GOT3 (cell line): ENCODE measurements at regions not wholly inside any gene's neighbourhood (a gene's known extent, or its start where the extent isn't known, plus 50 kb on each side); places are given as distances from the start of the nearest gene placed in this dataset.

Source experiments
- DNase-seq: peaks from one replicate; lab custom pipeline; 2025; ENCODE audit warnings: mixed read lengths; lab: John Stamatoyannopoulos, UW

DNA sequence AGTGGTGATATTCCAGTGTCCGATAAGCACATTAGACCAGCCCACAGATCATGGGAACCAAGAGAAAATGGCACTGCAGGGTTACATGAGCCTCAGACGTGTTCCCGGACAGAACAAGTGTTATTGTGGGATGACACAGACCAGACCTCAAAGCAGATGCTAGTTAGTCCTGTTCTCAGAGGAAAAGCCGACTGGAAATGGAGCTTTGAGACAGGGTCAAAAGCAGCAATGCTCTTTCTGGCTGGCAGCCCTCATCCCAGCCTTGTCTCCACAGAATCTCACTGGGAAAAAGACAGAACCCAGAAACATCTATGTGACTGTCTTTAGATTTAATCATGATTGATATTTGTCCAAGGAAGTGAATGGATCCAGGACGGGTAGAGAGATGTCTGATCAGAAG, 506.8 kb downstream of the INSC start:
- DNase-seq: no peak

DNA sequence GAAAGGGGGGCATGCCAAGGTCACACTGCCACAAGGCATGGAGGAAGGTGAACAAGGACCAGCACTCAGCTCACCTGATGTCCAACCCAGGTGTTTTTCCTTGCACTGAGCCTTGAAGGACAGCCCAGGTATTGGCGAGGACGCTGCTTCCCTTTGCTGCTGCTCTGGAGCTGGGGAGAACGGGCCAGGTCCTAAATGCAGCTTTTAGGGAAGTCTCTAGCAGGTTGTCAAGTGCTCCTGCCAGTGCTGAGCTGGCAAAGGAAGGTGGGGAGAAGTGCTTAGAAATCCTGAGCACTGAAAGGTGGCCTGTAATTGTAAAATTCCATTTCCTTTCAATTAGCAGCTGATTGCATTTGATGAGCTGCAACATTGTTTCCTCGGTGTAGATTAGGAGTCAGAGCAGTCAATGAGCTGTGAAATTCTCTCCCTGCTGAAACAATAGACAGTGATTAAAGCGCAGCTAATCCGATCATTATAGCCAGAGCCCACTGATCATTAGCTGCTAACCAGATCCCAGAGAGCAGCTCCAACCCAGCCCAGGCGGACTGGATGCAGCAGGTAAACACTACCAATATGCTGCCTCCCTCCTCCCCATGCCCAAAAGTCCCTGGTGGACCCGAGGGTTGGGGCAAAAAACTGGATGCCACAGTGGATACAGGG, 507.6 kb downstream of the INSC start:
- DNase-seq: no peak

DNA sequence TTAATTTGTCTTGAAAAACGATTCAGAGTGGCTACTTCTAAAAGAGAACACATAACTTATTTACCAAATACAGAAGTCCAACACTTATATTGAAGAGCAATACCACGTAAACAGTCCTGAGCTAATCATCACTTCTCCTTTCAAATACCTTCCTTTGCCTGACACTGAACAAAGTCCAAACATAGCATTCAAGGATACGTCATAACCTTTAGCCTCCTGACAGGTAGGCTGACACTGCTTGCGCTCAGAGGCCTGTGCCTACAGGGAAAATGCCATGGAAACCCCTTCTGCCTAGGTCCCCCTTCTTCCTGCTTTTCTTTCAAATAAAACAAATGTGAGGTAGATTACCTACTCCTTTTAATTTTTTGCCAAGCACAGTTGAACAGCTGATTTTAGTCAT, 510.0 kb downstream of the INSC start:
- no peak for DNase-seq

DNA sequence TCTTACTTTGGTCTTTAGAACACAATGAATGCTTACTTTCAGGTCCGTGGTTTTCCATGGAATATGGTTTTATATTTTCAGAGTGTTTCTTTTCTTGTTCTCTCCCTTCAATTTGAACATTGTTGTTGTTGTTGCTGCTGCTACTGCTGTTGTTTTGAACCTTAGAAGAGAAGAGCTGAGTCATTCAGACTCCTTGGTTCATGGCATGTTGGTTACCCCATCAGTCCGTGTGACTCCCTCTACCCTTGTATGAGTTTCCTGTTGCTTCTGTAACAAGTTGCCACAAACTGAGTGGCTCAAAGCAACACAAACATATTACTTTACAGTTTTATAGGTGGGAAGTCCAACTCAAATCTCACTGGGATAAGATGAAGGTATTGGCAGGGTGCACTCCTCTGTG, 511.0 kb downstream of the INSC start:
- DNase-seq: no peak

DNA sequence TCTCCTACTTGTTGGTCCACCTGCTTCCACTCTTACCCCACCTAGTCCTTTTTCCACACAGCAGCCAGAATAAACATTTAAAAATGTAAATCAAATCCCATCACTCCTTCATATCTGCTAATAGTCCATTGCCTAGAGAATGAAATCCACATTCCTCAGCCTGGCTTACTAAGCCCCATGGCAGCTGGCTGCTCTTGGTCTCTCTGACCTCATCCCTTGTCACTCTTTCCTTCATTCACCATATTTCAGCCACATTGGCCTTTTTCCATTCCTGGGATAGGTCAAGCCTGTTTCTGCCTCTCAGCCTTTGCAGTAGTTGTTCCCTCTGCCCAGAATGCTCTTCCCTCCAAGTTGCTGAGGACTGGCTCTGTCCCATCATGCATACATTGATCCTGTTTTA, 512.8 kb downstream of the INSC start:
- no peak for DNase-seq

DNA sequence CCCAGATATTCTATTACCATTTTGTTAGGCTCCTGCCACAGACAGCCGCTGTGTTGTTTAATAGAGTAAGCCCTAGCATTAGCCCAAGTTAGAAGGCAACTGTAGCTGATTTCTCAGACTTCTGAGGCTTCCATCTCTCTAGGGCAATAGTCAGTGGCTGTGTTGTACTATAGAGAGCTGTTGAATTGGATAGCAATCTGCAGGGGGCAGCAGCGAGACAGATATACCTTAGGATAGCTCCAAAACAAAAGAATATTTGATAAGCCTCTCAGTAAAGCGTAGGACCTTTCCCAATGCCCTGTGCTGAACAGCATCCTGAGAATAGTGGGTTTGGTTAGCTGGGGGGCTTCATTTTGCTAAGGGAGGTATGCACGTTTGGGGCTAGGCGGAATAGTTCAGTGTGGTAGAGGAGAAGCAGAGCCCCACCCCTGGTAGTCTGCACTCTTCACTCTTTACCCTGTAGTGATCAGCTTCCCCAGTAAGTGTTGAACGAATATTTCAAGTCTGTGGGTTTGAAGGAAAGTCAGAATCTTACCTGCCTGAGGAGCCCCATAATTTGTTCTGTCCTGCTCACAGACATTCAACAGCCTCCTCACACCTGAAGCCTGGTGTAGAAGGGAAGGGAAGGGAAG, 515.1 kb downstream of the INSC start:
- DNase-seq: no peak

DNA sequence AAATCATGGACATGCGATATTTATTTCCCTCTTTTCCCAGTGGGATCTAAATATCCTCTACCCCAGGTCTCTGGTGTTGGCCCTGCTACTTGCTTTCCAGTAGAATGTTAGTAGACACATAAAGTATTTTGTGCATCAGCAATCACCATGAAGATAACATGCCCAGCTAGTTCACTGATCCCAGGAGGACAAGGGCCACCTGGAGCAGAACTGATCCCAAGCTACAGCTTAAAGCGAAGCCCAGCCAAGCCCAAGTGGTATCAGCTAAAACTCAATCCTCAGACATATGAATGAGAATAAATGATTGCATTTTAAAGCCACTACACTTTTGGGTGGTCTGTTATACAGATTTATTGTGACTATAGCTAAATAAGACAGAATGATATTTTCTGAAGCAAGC, 516.2 kb downstream of the INSC start:
- no peak for DNase-seq

DNA sequence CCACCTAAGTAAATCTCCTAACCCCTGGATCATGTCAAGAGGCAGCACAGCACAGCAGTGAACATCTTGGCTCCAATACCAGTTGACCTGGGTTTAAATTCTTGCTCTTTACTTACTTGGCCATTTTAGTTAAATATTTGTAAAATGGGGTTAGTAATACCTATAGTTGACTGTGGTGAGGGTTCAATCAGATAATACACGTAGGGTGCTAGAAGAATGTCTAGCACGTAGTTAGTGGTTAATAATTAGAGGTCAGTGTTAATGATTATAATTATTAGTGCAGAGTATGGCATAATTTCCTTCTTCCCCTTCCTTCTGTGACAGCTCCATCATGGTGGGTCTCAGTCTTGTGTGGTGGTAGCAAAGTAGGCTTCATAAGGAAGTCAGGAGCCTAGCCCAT, 520.8 kb downstream of the INSC start:
- DNase-seq: no peak

DNA sequence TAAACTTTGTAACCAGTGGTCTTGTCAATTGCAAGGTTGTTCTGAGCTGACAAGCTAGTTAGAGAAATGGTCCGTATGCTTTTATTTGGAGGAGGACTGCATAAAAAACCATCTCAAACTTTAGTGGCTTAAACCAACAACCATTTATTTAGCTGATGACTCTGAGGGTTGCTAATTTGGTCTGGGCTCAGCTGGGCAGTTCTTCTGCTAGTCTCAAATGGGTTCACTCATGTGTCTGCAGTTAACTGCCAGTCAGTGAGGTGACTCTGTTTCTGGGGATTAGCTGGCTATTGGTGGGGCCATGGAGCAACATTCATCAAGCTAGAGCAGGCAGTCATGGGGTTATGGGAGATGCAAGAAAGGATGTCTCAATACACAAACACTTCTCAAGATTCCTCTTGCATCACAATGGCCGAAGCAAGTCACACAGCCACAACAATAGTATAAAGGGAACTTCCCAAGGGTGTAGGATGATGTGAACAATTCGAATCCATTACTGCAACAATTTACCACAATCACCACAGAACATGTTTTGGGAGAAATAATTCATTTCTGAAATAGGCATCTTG, 521.9 kb downstream of the INSC start:
- DNase-seq: no peak

DNA sequence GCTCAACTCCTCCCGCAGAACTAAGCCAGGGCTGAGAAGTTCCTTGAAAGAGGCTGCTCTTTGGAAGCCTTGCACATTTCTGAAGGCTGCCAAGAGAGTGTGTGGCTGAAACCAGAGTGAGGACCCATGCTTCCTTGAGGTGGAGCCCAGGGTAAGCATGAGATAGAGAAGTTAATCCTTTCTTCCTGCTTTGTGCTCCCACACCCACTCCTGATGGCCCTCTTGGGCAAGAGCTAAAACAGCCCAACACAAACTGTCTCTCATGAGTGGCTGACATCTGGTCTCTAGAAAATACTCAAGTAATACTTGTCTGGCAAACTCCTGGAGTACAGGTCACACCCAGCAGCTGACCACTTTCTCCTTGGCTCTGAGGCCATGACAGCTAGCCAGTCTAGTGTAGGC, 523.7 kb downstream of the INSC start:
- no peak for DNase-seq

DNA sequence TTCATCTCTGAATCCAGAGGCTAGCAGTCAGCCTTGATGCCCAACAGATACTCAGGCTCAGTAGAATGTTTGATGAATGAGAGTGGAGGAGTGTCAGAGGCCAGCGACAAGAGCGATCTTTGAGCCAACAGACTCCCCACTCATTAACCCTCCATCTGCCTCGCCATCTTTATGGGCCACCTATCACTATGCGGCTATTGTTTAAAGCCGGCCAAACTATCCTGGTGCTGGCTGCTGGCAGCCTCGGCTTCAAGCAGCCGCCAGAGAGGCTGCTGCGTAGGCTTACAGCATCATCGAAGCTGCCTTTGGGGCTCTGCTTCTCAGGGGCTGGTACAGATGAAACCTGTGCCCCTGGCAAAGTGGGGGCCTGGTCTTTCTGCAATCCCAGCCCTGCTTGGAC, 525.6 kb downstream of the INSC start:
- DNase-seq: no peak

DNA sequence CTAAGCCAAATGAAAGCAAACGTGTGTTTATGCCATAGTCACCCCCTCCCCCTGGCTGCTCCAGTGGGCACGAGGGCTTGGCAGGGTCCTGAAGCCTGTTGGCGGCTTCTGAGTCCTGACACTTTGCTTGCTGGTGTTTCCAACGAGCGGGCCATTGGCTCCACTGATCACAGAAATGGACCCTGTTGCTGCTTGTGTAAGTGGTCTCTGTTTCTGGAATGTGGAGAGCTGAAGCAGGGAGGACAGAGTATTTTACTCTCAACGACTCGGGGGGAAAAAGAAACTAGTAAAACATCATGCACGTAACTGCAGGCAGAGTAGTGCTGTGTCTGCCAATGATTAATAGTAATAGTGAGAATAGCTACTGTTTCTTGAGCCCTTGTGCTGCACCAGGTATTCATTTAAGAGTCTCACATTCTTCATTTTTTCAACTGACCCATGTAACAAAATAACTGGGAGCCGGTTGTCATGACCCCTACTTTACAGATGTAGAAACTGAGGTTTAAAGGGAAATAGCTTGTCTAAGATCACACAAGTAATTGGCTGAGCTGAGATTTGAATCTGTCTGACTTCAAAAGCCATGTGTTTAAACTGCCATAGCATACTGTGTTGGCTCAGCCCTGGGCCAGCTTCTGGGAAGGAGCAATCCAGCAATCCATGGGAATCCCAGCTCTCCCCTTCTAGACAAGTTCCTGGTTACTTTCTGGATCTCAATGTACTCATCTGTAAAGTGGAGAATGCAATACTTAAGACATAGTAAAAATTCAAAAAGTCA, 526.7 kb downstream of the INSC start:
- no peak for DNase-seq

DNA sequence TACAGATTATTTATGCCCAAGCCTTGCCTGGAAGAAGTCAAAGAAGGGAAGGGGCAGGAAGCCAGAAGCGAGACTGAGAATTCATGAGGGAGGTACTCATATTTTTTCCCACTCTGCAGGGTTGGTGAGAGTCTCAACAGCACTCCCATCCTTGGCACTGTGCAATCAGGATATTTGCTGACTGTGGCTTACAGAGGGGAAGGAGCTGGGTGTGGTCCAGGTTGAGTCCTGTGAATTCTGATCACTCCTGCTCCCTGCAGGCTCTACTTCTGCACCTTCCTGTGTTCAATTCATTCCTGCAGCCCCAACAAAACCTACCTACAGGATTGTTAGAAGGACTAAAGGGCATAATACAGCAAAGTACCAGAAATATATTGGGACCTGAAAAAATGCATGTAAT, 530.5 kb downstream of the INSC start:
- DNase-seq: no peak

DNA sequence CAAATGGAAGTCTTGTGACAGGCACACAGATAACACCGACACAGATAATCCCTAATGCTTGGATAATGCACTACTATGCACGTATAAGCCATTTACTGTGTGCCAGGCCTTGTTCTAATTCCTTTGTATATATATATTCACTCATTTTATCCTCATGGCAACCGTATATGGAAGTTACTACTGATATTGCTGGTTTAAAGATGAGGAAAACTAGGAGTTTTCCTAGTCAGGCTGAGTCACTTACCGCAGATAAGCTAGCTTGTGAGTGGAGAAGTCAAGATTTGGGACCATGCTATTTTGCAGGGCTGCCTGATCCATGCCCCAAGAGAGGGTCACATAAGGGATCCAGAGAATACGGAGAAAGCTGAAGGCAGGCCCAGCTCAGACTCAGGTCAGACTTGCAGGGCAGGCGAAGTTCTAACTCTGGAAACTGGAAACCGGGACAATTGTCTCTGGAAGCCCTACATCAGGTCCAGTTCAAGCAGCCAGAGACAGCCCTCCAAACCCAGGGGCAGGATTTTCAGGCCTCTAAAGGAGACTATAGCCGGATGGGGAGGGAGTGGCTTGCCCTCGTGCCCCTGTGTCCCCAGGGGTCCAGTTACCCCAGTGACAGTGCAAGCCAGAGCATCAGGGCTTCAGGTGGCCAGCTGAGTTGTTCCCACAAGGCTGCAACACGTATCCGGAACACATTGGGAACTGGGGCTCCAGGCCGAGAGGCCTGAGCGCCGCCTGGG, 534.8 kb downstream of the INSC start:
- DNase-seq: no peak

DNA sequence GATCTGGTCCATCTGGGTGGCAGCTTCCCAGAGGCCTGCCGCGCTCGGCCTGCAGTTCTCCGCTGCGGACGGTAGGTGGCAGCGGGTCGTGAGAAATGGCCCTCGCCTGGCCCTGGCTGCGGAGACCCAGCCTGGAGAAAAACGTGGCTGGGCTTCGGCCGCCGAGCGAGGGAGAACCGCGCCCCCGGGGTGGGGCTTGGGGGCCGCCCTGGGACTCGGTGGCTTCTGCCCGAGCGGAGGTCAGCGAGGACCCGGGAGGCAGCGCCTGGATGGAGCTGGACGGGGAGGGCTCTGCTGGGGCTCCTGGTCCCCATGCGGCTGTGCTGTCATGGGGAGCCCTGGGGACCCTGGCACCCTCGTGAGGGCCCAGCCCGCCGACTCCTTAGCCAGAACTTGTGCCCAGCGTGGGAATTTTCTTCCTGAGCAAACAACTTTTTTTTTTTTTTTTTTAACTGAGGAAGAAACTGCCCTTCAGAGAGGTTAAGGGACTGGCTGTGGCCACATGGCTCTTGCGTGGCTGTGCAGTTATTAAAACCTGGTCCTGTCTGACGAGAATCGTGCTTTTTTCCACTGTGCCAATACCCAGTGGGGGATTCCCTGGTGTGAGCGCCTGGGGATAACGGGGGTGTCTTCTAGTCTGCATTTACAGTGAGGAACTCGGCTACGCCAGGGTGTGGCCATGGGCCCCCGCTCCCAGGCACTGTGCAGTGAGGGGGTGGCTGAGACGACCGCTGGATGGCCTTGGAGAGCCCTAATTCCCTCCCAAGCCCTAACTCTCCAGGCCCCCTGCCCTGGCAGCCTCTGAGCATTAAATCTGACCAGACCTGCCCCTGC, 535.6 kb downstream of the INSC start:
- peak; percentile 69 for DNase-seq

DNA sequence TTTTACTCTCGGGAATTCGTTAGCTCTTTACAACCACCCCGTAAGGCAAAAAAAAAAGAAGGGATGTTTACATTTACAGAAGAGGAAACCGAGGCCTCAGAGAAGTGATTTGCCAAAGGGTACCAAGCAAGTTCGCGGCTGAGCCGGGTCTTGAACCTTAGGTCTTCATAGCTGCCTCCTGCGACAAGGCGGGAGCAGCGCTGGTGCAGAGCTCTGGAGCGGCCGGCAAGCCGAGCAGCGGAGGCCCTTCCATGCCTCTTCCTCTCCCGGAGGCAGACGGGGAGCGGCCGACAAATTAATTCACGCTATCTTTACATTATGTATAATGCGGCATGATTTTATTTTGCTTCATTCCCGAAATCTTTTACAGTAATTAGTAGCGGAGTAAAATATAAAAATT, 536.3 kb downstream of the INSC start:
- no peak for DNase-seq

DNA sequence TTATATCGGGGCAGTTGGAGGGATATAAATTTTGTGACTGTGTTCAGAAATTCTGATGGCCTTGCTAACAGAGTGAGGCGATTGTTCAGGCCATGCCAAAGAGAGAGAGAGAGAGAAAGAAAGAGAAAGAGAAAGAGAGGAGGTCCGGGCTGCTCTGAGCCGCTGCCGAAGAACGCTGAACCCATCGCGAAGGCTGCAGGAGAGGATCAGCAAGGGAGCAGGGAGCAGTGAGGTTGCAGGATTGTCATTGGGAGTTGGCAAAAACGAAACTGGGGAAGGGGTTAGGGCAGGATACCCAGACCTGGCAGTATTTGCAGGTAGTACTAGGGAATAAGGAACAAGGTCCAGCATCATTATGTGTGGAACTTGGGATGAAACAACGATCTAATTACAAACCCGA, 537.1 kb downstream of the INSC start:
- no peak for DNase-seq

DNA sequence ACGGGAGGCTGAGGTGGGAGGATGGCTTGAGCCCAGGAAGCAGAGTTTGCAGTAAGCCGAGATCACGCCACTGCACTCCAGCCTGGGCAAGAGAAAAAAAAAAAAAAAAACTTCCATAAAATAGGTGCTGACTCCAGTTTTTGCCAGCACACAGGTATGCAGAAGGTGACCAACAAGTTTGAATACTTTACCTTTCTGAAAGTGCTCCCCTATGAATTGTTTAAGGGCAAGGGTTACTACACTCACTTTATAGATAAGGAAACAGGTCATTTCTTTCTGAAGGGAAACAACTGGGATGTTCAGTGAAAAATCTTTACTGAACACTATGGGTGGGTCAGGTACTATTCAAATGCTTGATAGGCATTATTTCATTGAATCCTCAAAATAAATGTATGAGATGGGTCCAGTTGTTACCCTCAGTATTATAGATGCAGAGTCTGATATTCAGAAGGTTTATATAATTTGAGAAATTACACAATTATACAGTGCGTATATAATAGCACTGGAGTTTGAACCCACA, 538.5 kb downstream of the INSC start:
- DNase-seq: no peak

DNA sequence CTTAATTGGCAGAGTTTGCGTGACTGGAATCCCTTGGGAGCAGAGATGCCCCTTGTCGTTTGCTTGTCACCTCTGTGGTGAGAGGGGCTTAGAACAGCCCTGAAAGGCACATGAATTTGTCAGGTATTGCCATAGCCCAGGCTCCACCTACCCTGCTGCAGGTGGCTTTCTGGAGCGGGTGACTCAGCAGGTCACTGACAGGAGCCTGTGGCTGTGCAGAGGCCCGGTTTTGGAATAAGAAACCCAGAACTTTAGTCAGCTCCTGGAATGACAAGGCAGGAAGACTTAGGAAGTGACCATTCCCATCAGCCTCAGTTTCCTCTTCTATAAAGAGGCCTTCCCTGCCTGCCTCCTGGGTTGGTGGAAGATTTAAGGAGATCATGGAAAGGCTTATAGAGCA, 539.7 kb downstream of the INSC start:
- no peak for DNase-seq

DNA sequence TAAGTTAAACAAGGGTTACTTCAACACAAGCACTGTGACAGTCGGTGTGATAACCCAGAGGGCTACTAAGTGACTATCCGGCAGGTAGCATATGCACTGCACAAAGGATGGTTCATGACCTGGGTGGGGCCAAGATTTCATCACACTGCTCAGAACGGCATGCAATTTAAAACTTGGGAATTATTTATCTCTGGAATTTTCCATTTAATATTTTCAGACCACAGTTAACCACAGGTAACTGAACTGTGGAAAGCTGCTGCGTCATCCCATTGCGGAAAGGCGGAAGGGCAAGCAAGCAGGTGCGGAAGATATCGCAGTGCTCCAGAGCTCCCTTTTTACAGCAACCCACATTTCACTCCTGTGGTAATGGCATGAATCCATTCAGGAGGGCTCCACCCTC, 540.8 kb downstream of the INSC start:
- DNase-seq: no peak

DNA sequence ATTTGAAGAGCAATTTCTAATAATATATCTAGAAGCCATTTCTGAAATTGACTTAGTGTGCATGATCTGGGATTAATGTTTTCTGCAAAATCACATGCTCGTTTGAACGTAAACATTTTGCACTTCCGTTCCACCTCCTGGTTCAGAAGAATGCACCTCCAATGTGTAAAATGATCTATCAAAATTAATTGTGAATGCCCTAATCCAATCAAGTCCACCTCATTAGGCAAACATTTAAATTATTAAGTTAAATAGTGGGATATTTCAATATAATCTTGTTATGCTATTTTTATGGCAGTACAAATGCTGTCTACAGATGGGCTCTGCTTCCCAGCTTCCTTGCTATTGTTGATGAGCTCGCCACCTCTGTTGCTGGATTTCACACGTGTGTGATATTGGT, 542.5 kb downstream of the INSC start:
- no peak for DNase-seq
